Esophagus squamous epithelium (tissue), 5 donors: ENCODE measurements at regions not wholly inside any gene's neighbourhood (a gene's known extent, or its start where the extent isn't known, plus 50 kb on each side); places are given as distances from the start of the nearest gene placed in this dataset.

Experiments
- DNase-seq: peaks from one replicate; lab custom pipeline; 2025; lab: John Stamatoyannopoulos, UW
- H3K27ac ChIP-seq, 4 donors: fragments of 200-600 bp; sonication (generic); one replicate each; pipeline ENCODE4 v1.5.1; 2016 to 2019; ENCODE audit warnings: mild to moderate bottlenecking in 1 of 4
- H3K27me3 ChIP-seq, 4 donors: fragments of 200-600 bp; sonication (generic); 1 replicate in 3 of 4; 2 replicates in 1 of 4; pipeline versions ENCODE4 v1.5.1 to v1.6.0; 2017 to 2021; ENCODE audit warnings: antibody characterized with exemption in 1 of 4
- H3K36me3 ChIP-seq, 3 donors: fragments of 200-600 bp; sonication (generic); one replicate each; pipeline ENCODE4 v1.5.1; 2016 to 2019
- H3K4me1 ChIP-seq, 3 donors: fragments of 200-600 bp; sonication (generic); one replicate each; pipeline ENCODE4 v1.5.1; 2017 to 2019
- H3K4me3 ChIP-seq, 4 donors: fragments of 200-600 bp; sonication (generic); 1 replicate in 3 of 4; 2 replicates in 1 of 4; pipeline ENCODE4 v1.5.1; 2016 to 2019; ENCODE audit warnings: mild to moderate bottlenecking in 2 of 4, moderate library complexity in 1 of 4
- H3K9me3 ChIP-seq, 3 donors: fragments of 200-600 bp; sonication (generic); one replicate each; pipeline ENCODE4 v1.5.1; 2016 to 2019
- POLR2A ChIP-seq, 4 donors: fragments of 450-650 bp; IDR thresholded peaks; one replicate each; pipeline ENCODE4 v1.6.1; 2017; ENCODE audit warnings: antibody characterized with exemption in 4 of 4, mild to moderate bottlenecking in 4 of 4, moderate library complexity in 3 of 4
- WGBS, 2 donors: methylation state at CpG; one replicate each; pipeline ENCODE4 v1.1.5; 2018; 5-methylcytosine and 5-hydroxymethylcytosine counted together
- intact Hi-C: fragments of 100-400 bp; cut with DNase I; formaldehyde crosslinking; loops from one replicate; pipeline ENCODE4 v1.15.0; 2022
- TF ChIP-seq, protein P1 (sequence below), 6 experiments: fragments of 450-650 bp in 4 of 6; fragments of 200-600 bp in 2 of 6; sonication (generic) in 2 of 6; IDR thresholded peaks; one replicate each; pipeline ENCODE4 v1.5.1; 2016 to 2019; ENCODE audit warnings: antibody characterized with exemption in 6 of 6, mild to moderate bottlenecking in 4 of 6, moderate library complexity in 4 of 6
- donor health status: DM: yes; HTN: yes; CAD: no.

DNA sequence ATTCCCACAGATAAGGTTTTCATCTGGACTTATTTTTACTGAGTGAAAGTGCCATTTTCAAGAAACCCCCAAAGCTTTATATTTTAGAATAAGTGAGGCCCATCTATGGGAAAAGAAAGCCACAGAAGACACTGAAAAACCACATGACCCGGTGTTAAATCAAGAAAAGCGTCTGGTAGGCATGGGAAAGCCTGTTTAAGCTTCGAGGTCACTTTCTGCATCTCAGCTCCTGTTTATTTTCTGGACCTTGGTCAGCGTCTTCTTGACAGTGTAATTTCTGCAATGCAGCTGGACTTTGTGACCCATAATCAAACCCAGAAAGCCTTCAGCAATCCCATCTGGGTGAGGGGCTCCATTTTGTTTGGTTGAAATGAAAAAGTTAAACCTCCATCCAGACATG is 59.6 kb upstream of the NEDD9 start:
- Histone ChIP-seq H3K27ac (no peak overlapping the region), H3K36me3 (no peaks in the 10 kb centered on the region), H3K27me3 (no peaks in the 10 kb centered on the region), H3K4me3 (no peak overlapping the region), H3K9me3 (no peaks in the 10 kb centered on the region), H3K4me1 (no peaks in the 10 kb centered on the region)
- intact Hi-C loops: no loop called here
- TF ChIP-seq, protein P1, sequence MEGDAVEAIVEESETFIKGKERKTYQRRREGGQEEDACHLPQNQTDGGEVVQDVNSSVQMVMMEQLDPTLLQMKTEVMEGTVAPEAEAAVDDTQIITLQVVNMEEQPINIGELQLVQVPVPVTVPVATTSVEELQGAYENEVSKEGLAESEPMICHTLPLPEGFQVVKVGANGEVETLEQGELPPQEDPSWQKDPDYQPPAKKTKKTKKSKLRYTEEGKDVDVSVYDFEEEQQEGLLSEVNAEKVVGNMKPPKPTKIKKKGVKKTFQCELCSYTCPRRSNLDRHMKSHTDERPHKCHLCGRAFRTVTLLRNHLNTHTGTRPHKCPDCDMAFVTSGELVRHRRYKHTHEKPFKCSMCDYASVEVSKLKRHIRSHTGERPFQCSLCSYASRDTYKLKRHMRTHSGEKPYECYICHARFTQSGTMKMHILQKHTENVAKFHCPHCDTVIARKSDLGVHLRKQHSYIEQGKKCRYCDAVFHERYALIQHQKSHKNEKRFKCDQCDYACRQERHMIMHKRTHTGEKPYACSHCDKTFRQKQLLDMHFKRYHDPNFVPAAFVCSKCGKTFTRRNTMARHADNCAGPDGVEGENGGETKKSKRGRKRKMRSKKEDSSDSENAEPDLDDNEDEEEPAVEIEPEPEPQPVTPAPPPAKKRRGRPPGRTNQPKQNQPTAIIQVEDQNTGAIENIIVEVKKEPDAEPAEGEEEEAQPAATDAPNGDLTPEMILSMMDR (IDR thresholded peaks at IDR 0.05): no peak
- DNase-seq: no peak
- 65 to 74% methylated on average over 4 of the region's 4 CpGs for WGBS, 2 donors

DNA sequence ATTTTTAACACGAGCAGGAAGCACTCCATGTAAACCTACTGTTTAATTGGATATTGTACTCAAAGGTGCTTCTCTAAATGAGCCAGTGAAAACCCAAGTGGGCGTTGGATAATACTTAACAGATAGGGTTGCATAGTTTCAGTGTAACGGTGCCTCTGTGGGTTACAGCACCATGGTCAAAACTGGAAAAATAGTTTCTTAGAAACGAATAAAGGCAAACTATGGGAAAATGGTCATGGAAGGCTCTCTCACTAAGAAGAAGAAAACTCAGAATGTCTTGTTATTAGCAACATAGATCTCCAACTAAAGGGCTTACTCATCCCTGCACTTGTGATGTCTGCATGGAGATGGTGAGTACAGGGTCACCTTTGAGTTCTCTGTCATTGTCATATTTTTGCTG is 59.1 kb upstream of the NEDD9 start:
- 75 to 83% methylated on average over 4 of the region's 4 CpGs for WGBS, 2 donors
- H3K27ac ChIP-seq: no peak overlapping the region
- no peaks in the 10 kb centered on the region for H3K27me3 ChIP-seq
- no peak for DNase-seq
- TF ChIP-seq, protein P1 (IDR thresholded peaks at IDR 0.05): no peak
- TF ChIP-seq POLR2A (IDR thresholded peaks at IDR 0.05): no peak
- no peaks in the 10 kb centered on the region for H3K4me1 ChIP-seq
- no peaks in the 10 kb centered on the region for H3K9me3 ChIP-seq
- no peaks in the 10 kb centered on the region for H3K36me3 ChIP-seq
- intact Hi-C loops: no loop called here
- no peak overlapping the region for H3K4me3 ChIP-seq

DNA sequence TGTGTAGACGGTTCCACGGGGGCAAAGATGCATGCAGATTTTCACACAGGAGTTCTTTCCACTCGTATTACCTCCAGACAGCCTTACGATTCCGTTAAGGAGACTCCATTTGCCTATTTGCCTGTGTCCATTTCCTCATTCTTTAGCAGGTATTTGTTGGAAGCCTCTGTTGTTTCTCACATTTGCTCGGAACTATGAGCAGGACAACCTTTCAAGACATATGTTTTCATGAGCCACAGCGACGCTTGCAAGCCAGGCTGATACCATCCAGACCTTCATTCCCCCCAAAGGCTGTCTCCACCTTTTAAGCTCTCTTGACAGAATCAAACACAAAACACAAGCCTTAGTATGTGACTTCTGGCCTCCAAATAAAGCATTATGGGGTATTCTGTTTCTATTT is 57.6 kb upstream of the NEDD9 start:
- H3K27ac ChIP-seq: no peak overlapping the region
- no peaks in the 10 kb centered on the region for H3K36me3 ChIP-seq
- 85 to 89% methylated on average over 8 of the region's 8 CpGs for WGBS, 2 donors
- no peak overlapping the region for H3K4me3 ChIP-seq
- TF ChIP-seq POLR2A (IDR thresholded peaks at IDR 0.05): no peak
- TF ChIP-seq, protein P1 (IDR thresholded peaks at IDR 0.05): no peak
- H3K27me3 ChIP-seq: no peaks in the 10 kb centered on the region
- intact Hi-C loops: no loop called here
- H3K4me1 ChIP-seq: no peaks in the 10 kb centered on the region
- DNase-seq: no peak
- H3K9me3 ChIP-seq: no peaks in the 10 kb centered on the region

DNA sequence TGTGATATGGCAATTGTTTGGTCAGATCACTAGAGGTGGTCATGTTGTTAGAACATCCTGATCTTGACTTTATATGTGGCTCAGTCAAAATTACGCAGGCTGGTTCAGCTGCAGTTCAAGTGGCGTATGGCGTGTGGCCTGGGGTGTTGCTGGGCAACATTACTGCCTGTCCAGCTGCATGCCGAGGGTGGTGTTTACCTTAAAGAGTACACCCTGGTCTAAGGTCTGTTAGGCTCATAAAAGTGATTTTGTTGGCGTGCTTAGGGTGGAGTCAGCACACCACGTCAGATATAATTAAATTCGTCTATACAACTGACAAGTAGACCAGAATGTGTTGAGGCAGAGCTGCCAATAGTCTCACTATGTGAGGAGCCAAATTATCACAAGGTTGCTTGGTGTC is 55.6 kb upstream of the NEDD9 start:
- DNase-seq: no peak
- Histone ChIP-seq H3K27ac (no peak overlapping the region), H3K4me1 (no peaks in the 10 kb centered on the region), H3K36me3 (no peaks in the 10 kb centered on the region), H3K27me3 (no peaks in the 10 kb centered on the region), H3K4me3 (no peak overlapping the region), H3K9me3 (no peaks in the 10 kb centered on the region)
- intact Hi-C loops: no loop called here
- WGBS, 2 donors: 84 to 89% methylated on average over 6 to 7 of the region's 7 CpGs
- TF ChIP-seq POLR2A (IDR thresholded peaks at IDR 0.05): no peak
- TF ChIP-seq, protein P1 (IDR thresholded peaks at IDR 0.05): no peak

DNA sequence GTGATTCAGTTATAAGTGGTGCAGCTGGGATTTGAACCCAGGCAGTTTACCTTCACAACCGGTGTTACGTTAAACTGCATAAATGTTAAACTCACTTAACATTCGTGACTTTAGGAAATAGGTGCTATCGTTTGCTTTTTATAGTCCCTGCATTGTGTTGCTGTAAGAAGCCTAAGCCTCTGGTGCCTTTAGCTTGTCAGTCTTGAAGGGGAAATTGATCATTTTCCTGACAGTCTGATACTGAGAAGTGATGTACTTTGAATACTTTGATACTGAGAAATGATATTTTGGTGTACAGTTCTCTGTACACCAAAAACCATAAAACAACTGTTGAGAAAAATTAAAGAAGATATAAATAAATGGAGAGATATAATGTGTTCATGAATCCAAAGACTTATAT is 52.5 kb upstream of the NEDD9 start:
- 71 to 87% methylated on average over 4 of the region's 4 CpGs for WGBS, 2 donors
- intact Hi-C loops: no loop called here
- H3K27ac ChIP-seq: no peak overlapping the region

More for the DNA sequence above, 52.5 kb upstream of the NEDD9 start:
- Histone ChIP-seq H3K36me3 (no peaks in the 10 kb centered on the region), H3K9me3 (no peaks in the 10 kb centered on the region), H3K4me3 (no peak overlapping the region), H3K27me3 (no peaks in the 10 kb centered on the region), H3K4me1 (no peaks in the 10 kb centered on the region)
- no peak for DNase-seq
- no peak for TF ChIP-seq POLR2A (IDR thresholded peaks at IDR 0.05)
- TF ChIP-seq, protein P1 (IDR thresholded peaks at IDR 0.05): no peak
